ENCODE measurements at regions not wholly inside any gene's neighbourhood (a gene's known extent, or its start where the extent isn't known, plus 50 kb on each side); places are given as distances from the start of the nearest gene placed in this dataset.

GRCh38 chr6:113318575-113318917 lies 538.6 kb upstream of the MARCKS start:
- no peak for DNase-seq

GRCh38 chr6:113320653-113321052 lies 536.5 kb upstream of the MARCKS start:
- DNase-seq, result no peak

- no peak for DNase-seq
Measured at GRCh38 chr6:113326781-113327180, 530.4 kb upstream of the MARCKS start.

GRCh38 chr6:113328886-113329381 lies 528.2 kb upstream of the MARCKS start:
- no peak for DNase-seq

GRCh38 chr6:113329942-113330635 lies 527.1 kb upstream of the MARCKS start:
- DNase-seq, result no peak

- DNase-seq, result no peak
Measured at GRCh38 chr6:113330636-113330946, 526.6 kb upstream of the MARCKS start.

GRCh38 chr6:113331021-113331420 lies 526.1 kb upstream of the MARCKS start:
- no peak for DNase-seq

- no peak for DNase-seq
Measured at GRCh38 chr6:113338644-113339043, 518.5 kb upstream of the MARCKS start.

GRCh38 chr6:113339209-113339608 lies 517.9 kb upstream of the MARCKS start:
- no peak for DNase-seq

- DNase-seq, result no peak
Measured at GRCh38 chr6:113340371-113340770, 516.8 kb upstream of the MARCKS start.

- no peak for DNase-seq
Measured at GRCh38 chr6:113343940-113344339, 513.2 kb upstream of the MARCKS start.

- no peak for DNase-seq
Measured at GRCh38 chr6:113344969-113345368, 512.2 kb upstream of the MARCKS start.

GRCh38 chr6:113347436-113347835 lies 509.7 kb upstream of the MARCKS start:
- no peak for DNase-seq

- no peak for DNase-seq
Measured at GRCh38 chr6:113350461-113350860, 506.7 kb upstream of the MARCKS start.

- no peak for DNase-seq
Measured at GRCh38 chr6:113351173-113351834, 505.8 kb upstream of the MARCKS start.

GRCh38 chr6:113352029-113352801 lies 504.9 kb upstream of the MARCKS start:
- DNase-seq, result no peak

GRCh38 chr6:113352831-113353230 lies 504.3 kb upstream of the MARCKS start:
- DNase-seq, result no peak

- no peak for DNase-seq
Measured at GRCh38 chr6:113353392-113353791, 503.8 kb upstream of the MARCKS start.

GRCh38 chr6:113354204-113354895 lies 502.8 kb upstream of the MARCKS start:
- no peak for DNase-seq

GRCh38 chr6:113356139-113356538 lies 501.0 kb upstream of the MARCKS start:
- no peak for DNase-seq

- no peak for DNase-seq
Measured at GRCh38 chr6:113357041-113357440, 500.1 kb upstream of the MARCKS start.

GRCh38 chr6:113358063-113358583 lies 499.0 kb upstream of the MARCKS start:
- no peak for DNase-seq

Measured in NCI-H187 treated with DMSO at 0.1 percent for 48 hours (cell line).